ENCODE measurements at regions not wholly inside any gene's neighbourhood (a gene's known extent, or its start where the extent isn't known, plus 50 kb on each side); places are given as distances from the start of the nearest gene placed in this dataset.

GRCh38 chr1:229941160-229941559 lies 125.9 kb upstream of the GALNT2 start:
- no peak for DNase-seq (ENCODE audit: low read depth)
- Histone ChIP-seq H3K27me3 (ENCODE audit: control insufficient read depth, insufficient read depth, low read length) (no peaks in the 10 kb centered on the region), H3K36me3 (ENCODE audit: control insufficient read depth, insufficient read depth, low read length) (no peaks in the 10 kb centered on the region), H3K4me3 (ENCODE audit: low read depth, low read length) (no peak overlapping the region)
- no peak for TF ChIP-seq CTCF (IDR thresholded peaks at IDR 0.05; ENCODE audit: insufficient read depth, low read depth, low read length)
- ChIA-PET POLR2A (no interaction called here), CTCF (interaction anchor here (0.7 kb wide), 1 partner anchor 226 kb away, joined by 3 read pairs; no protein-coding TSS in a partner anchor)

- DNase-seq (ENCODE audit: low read depth), result no peak
- ChIA-PET POLR2A (no interaction called here), CTCF (interaction anchor here (0.7 kb wide), 1 partner anchor 227 kb away, joined by 3 read pairs; no protein-coding TSS in a partner anchor)
- TF ChIP-seq CTCF (IDR thresholded peaks at IDR 0.05; ENCODE audit: insufficient read depth, low read depth, low read length), result no peak
- Histone ChIP-seq H3K27me3 (ENCODE audit: control insufficient read depth, insufficient read depth, low read length) (no peaks in the 10 kb centered on the region), H3K36me3 (ENCODE audit: control insufficient read depth, insufficient read depth, low read length) (no peaks in the 10 kb centered on the region), H3K4me3 (ENCODE audit: low read depth, low read length) (no peak overlapping the region)
These were observed 125.2 kb upstream of the GALNT2 start for GRCh38 chr1:229941831-229942230.

GRCh38 chr1:229942501-229942900 lies 124.5 kb upstream of the GALNT2 start:
- CTCF ChIA-PET, result no interaction called here
- DNase-seq (ENCODE audit: low read depth), result no peak
- no peak for TF ChIP-seq CTCF (IDR thresholded peaks at IDR 0.05; ENCODE audit: insufficient read depth, low read depth, low read length)
- Histone ChIP-seq H3K36me3 (ENCODE audit: control insufficient read depth, insufficient read depth, low read length) (no peaks in the 10 kb centered on the region), H3K4me3 (ENCODE audit: low read depth, low read length) (no peak overlapping the region), H3K27me3 (ENCODE audit: control insufficient read depth, insufficient read depth, low read length) (no peaks in the 10 kb centered on the region)
- POLR2A ChIA-PET, result no interaction called here

- CTCF ChIA-PET, result no interaction called here
- POLR2A ChIA-PET, result no interaction called here
- no peak overlapping the region for H3K4me3 ChIP-seq (ENCODE audit: low read depth, low read length)
- no peaks in the 10 kb centered on the region for H3K36me3 ChIP-seq (ENCODE audit: control insufficient read depth, insufficient read depth, low read length)
- no peak for DNase-seq (ENCODE audit: low read depth)
- no peaks in the 10 kb centered on the region for H3K27me3 ChIP-seq (ENCODE audit: control insufficient read depth, insufficient read depth, low read length)
- TF ChIP-seq CTCF (IDR thresholded peaks at IDR 0.05; ENCODE audit: insufficient read depth, low read depth, low read length), result no peak
These were observed 123.8 kb upstream of the GALNT2 start for GRCh38 chr1:229943148-229943714.

GRCh38 chr1:229943988-229944743 lies 122.9 kb upstream of the GALNT2 start:
- no peak for DNase-seq (ENCODE audit: low read depth)
- Histone ChIP-seq H3K4me3 (ENCODE audit: low read depth, low read length) (no peak overlapping the region), H3K36me3 (ENCODE audit: control insufficient read depth, insufficient read depth, low read length) (no peaks in the 10 kb centered on the region), H3K27me3 (ENCODE audit: control insufficient read depth, insufficient read depth, low read length) (no peaks in the 10 kb centered on the region)
- no peak for TF ChIP-seq CTCF (IDR thresholded peaks at IDR 0.05; ENCODE audit: insufficient read depth, low read depth, low read length)
- ChIA-PET CTCF (no interaction called here), POLR2A (no interaction called here)
